ENCODE measurements at regions not wholly inside any gene's neighbourhood (a gene's known extent, or its start where the extent isn't known, plus 50 kb on each side); places are given as distances from the start of the nearest gene placed in this dataset.
A peak's percentile ranks its signal among the peaks of the same experiment; 100 is the strongest.

GRCh38 chr12:98439981-98440581 is 75.3 kb upstream of the TMPO start (continued):
- TF ChIP-seq NR4A1 (CRISPR knock-in tag; IDR thresholded peaks at IDR 0.05): no peak
- TF ChIP-seq NR4A1 (tag; IDR thresholded peaks at IDR 0.05): peak; percentile 88
- TF ChIP-seq ZMIZ1 (IDR thresholded peaks at IDR 0.05; ENCODE audit: low read depth in 2 of 2, low read length in 2 of 2): peak in 1 of 2 experiments; percentile 97; a peak in 2 of 4 replicates
- peak; percentile 97 for TF ChIP-seq IRF9 (tag; IDR thresholded peaks at IDR 0.05)
- TF ChIP-seq RCOR1 (IDR thresholded peaks at IDR 0.05; ENCODE audit: borderline replicate concordance in 1 of 2, low read depth in 2 of 2, low read length in 2 of 2): peak; percentile 100
- TF ChIP-seq ZNF165 (CRISPR knock-in tag; IDR thresholded peaks at IDR 0.05; ENCODE audit: borderline replicate concordance): no peak
- peak; percentile 91 to 100; a peak in 3 of 4 replicates for TF ChIP-seq HDAC1 (IDR thresholded peaks at IDR 0.05)
- no peak for TF ChIP-seq ZC3H4 (CRISPR knock-in tag; IDR thresholded peaks at IDR 0.05; ENCODE audit: borderline replicate concordance)
- TF ChIP-seq GABPA (tag; conservative IDR thresholded peaks at IDR 0.05; ENCODE audit: low read depth): 0 out of 2 replicates have a peak, but pooled peaks have one; percentile 47
- TF ChIP-seq RBM39 (optimal IDR thresholded peaks at IDR 0.05; ENCODE audit: low read depth, low read length): no peak
- no peak for TF ChIP-seq ZNF253 (CRISPR knock-in tag; conservative IDR thresholded peaks at IDR 0.05)
- peak; percentile 71; the same call in 1 of the 2 replicates for TF ChIP-seq CTBP1 (IDR thresholded peaks at IDR 0.05; ENCODE audit: borderline replicate concordance)
- no peak for TF ChIP-seq ZFX (CRISPR knock-in tag; IDR thresholded peaks at IDR 0.05)
- peak; percentile 98 for TF ChIP-seq PML (IDR thresholded peaks at IDR 0.05; ENCODE audit: low read length)
- peak; percentile 60 for TF ChIP-seq E2F8 (IDR thresholded peaks at IDR 0.05; ENCODE audit: low read depth, partially characterized antibody)
- TF ChIP-seq KLF16 (IDR thresholded peaks at IDR 0.05): peak; percentile 96
- TF ChIP-seq KDM1A (IDR thresholded peaks at IDR 0.05): peak; percentile 100
- TF ChIP-seq RBM14 (IDR thresholded peaks at IDR 0.05; ENCODE audit: borderline replicate concordance, insufficient read depth, low read depth, low read length): no peak
- no peak for TF ChIP-seq POLR2A (conservative IDR thresholded peaks at IDR 0.05)
- TF ChIP-seq ZZZ3 (IDR thresholded peaks at IDR 0.05): no peak
- TF ChIP-seq ZNF354B (CRISPR knock-in tag; IDR thresholded peaks at IDR 0.05): peak; percentile 72
- peak; percentile 84; the same call in 1 of the 2 replicates for TF ChIP-seq RUNX1 (IDR thresholded peaks at IDR 0.05; ENCODE audit: low read depth)
- TF ChIP-seq KLF1 (tag; IDR thresholded peaks at IDR 0.05): peak; percentile 92

Data from K562 (cell line).